Globus pallidus (tissue), 1 donor: ENCODE measurements at regions not wholly inside any gene's neighbourhood (a gene's known extent, or its start where the extent isn't known, plus 50 kb on each side); places are given as distances from the start of the nearest gene placed in this dataset.

Source experiments
- DNase-seq: peaks from one replicate; pipeline ENCODE4 v3.0.0-alpha.2; 2015; ENCODE audit warnings: low spot score

DNA sequence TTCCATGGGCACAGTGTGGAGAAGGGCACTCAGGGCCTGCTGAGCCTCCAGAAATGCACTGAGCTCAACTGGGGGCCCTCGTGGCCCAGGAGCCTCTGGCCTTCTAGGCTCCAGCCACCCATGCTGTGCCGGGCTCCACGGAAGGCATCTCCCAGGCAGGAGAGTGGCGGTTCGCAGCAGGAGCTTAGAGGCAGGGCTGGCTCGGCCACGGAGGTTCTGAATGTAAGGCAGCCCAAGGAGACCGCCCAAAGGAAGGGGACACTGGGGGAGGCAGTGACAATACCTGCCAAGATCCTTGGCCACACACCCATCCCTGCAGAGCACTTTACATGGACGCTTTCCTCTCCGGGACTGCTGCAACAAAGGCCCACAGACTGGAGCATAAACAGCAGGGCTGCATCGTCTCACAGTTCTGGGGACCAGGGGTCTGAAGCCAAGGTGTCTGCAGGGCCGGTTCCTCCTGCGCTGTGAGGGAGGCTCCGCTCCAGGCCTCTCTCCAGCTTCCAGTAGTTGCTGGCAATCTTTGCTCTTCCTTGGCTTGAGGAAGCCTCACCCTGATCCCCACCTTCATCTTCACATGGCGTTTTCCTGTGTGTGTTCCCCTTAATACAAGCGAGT is 128.2 kb upstream of the CDH4 start:
- DNase-seq: no peak

DNA sequence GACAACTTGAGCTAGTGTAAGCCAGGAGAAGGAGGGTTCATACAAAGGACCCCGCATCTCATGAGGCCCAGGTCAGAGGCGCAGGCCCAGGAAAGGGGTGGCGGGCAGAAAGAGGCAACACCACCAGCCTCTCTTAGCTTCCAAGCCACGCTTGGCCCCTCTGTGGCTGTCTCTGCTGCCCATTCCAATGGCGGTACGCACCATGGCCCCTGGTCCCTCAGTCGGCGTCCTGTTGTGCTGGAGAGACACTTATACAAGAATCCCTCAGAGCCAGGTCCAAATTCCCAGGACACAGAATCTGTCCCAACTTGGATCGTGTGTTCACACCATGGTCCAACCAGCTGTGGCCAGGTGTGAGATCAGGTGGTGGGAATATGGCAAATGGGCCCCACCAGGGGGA is 127.0 kb upstream of the CDH4 start:
- no peak for DNase-seq

DNA sequence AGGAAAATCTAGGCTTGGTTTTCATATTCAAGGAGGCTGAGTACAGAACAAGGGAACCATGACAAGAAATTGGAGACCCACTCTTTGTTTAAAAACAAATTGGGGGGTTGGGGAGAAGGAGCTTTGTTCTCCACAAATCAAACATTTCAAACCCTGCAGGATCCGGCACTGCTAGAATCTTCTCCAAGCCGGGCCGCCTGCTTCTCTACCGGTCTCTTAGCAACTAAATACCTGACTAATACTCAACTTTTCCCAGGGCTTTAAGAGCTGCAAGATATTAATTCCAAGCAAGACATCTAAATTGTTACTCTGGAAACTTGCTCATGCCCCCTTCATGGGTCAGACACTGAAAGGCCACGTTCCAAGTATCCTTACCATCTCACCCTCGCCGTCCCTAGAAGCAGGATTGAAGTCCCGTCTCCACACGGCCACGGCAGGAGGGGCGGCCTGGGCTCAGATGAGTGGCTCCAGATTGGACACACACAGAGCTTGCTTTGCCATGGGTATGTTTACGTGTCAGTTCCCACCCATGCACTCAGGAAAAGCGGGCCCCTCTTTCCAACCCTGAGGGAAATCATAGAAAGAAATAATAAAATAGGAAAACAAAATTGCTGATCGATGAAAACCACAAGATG is 126.4 kb upstream of the CDH4 start:
- no peak for DNase-seq

DNA sequence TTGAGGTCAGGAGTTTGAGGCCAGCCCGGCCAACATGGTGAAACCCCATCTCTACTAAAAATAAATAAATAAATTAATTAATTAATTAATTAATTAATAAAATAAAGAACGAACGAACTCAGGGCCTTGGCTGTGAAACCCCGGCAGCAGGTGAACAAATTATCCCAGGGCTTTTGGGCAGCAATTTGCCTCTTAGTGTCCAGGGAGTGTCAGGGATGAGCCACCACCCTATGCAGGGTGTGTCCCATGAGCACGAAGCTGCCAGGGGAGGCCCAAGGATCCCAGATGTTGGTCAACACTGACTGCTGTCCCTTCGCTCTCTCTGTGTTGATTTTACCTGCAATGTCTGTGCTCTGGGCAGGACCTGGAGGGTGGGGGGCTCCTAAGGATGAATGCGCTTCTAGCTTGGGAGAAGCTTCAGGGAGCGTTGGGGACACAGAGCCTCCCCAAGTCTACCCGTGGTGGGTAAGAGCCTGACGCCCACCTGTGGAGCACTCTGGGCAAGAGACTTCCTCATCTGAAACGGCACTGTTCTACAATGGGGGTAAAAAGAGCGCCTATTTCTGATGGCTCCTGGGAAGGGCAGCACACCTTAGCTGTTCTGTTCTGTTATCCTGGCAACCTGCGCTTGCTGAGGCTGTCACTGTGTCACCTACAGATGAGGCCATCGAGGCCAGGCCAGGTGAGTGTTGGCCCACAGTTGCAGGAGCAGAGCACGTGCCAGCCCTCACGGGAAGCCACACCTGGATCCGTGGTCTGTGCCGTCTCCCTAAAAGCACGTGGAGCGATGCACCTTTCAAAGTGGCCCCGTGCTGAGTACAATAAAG is 125.5 kb upstream of the CDH4 start:
- no peak for DNase-seq

DNA sequence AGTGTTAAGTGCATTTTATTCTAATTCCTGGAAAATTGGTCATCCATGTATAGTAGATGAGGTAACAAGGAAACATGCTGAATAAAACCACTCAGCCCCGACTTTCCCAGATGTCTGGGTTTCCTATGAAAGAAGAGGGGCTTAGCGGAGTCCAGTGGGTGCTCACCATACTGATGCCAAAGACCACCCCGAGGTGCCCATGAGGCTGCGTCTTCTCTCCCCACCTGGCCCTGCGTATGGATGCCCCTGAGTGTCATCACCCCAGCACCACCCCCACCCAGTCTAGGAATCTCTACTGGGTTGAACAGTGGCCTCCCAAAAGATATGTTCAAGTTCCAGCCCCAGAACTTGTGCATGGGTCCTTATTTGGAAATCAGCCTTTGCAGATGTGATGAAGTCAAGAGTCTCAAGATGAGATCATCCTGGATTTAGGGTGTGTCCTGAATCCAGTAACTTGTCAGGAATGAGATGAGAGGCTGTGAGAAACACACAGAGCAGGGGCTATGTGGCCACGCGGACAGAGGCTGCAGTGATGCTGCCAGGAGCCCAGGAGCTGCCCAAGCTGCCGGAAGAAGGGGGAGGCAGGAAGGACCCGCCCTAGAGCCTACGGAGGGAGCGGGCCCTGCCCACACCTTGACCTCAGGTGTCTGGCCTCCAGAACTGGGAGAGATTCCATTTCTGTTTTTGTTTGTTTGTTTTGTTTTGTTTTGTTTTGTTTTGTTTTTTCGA is 124.6 kb upstream of the CDH4 start:
- no peak for DNase-seq

DNA sequence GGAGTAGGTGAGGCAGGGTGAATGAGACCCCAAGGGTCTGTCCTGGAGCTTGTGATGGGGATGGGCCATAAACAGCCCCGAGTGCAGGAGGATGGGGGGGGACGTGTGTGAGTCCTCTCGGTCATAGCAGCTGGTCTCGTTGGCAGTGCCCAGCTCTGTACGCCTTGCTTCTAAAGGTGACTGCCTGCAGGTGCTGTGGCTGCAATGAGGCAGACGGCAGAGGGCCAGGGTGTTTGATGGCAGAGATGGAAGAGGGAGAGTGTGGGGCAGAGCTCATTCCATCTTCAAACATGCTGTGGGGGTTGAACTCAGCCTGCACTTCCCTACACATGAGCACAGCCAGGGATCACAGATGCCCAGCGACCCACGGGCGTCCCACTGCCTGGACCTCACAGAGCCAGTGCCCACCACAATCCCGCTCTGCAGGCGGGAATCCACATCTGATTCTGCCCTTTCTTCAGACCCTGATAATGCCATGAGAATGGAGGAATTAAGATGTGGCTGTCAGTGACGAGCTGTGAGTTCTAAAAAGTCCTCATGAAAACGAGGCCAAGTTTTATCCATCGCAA is 123.3 kb upstream of the CDH4 start:
- DNase-seq: no peak

DNA sequence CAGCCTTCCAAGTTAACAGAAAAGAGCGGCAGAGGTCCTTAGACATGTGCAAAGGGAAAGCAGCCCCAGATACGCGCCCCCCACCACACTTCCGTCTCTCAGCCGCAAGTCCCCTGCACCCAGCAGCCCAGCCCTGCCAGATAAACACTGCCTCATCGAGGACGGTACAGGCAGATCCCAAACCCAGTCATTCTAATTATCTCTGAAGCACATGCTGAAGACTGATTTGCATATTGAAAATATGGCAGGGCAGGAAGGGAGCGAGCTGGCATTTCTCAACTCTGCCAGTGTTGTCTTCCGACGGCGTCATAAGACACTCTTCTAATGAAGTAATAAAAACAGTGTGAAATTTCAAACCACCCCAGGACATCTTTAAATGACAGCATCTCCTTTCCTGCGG is 122.8 kb upstream of the CDH4 start:
- no peak for DNase-seq

DNA sequence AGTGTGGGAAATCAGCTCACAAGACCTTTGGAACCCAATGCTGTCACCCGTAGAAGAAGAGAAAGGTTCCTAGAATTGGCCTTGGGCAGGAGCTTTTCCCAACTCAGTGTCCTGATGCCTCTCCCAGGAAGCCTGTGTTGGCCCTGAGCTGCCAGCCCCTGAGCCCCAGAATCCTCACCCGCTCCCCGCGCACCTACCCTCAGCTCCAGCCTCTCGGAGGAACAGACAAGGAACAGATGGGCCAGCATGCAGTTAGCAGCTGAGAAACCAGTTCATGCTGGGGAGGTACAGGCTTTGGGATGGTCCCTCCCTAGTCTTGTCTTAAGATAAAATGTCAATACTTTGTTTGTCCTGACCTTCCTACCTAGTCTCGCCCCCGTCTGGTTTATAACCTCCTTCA is 121.9 kb upstream of the CDH4 start:
- DNase-seq: no peak

DNA sequence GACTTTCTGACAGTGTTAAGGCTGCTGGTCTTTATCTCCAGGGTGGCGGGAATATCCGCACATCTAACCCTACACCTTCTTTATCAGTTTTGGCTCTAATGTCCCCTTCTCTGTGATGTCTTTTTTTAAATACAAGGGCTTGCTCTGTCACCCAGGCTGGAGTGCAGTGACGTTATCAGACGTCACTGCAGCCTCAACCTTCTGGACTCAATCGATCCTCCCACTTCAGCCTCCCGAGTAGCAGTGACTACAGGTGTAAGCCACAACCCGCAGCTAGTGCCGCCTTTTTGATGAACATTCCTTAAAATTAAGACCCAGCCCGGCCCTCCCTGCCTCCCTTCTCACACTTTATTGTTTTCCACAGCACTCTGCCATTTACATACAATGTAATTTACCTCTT is 120.1 kb upstream of the CDH4 start:
- DNase-seq: no peak

DNA sequence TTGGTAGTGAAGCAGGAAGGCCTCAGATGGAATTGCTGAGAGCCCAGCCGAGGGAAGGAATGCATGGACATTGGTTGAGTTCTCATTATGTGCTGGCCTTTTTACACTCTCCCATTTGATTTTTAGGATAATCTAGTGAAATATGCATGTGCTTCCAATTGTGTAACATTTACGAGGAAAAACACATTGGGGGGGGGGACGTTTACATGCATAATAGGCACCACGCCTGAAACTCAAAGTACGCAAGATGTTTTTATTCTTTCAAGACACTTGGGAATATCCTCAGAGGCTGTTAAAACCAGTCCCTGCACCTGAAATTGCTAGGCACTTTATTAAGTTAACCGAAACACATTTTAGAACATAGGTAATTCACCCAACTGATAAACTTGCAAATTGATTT is 118.5 kb upstream of the CDH4 start:
- no peak for DNase-seq

DNA sequence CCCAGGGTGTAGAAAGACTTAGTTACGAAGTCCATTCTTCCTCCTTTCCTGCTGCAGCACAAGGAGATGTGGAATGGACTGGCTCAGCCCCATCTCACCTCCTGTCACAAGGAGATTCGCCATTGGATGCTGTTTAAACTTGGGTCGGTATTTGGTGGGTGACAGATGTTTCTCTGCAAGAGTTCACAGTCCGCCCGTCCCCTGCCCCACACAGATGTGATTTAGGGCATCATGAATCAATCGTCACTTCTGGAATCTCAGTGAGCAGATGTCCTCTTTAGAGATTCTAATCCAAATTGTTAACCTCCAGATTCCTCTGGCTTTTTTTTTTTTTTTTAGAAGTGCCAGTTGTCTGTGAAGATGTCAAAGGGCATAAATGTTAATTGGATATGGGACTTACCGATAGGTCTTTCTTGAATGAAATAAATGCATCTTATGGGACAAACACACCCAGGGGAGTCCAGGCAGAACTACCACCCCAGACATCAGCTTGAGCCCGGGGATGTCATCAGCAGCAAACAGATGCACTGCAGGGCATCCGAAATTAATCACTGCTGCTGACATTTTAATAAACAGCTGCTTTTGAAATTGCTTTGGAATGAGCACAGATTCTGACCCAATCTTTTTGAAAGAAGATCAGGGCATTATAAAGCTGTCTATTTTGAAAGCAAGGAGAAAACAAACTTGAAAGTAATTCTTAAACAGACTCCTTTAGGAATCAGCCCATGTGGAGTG is 117.6 kb upstream of the CDH4 start:
- DNase-seq: no peak

DNA sequence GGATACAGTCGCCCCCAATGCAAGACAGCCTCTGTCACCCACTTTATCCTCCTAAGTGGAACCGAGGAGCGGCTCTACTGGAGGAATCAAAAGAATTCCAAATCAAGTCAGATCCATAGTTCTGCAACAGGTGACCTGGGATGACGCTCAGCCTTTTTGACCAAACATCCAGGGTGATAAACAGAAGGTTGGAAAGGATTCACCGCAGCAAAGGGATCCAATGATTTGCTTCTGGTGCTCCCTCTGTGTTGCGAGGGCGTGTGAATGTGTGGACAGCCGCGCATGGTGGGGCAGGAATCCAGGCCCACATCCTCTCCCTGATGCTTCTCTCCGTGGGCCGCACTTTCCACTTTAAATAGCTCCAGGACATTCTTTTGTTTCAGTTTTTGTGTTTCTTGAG is 116.8 kb upstream of the CDH4 start:
- DNase-seq: no peak

DNA sequence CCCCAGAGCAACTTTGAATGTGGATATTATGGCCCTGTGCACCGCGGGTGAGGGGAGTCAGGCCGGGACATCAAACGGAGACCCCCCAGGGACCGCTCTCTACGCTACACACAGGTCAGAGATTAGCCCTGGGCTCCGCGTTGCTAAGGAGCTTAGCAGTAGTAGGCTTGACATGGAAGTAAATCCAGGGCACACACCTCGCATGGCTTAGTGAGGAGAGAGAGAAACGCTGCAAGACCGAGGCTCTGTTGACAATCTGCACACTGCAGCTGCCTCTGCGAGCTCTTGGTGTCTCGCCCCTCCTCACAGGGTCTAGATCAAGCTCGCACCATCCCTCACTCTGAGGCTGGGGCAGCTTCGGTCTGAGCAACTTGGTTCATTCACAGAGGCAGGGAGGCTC is 116.1 kb upstream of the CDH4 start:
- no peak for DNase-seq

DNA sequence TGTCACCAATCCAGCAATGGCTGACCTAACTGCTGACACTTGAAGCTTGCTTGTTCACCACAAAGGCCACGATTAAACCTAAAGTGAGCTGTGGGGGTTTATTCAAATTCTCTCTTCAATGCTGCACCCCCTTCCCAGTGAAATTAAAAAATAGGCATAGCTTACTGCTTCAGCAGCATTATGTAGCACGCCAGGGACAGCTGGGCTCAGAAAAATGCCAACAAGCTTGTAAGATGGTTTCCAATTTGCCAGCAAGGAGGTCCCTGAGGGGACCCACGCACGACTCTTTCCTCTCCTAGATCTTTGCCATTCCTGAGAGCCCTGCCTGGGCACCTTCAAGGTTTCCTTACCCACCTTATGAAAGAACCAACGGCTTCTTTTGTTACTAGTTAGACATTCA is 113.5 kb upstream of the CDH4 start:
- DNase-seq: no peak

DNA sequence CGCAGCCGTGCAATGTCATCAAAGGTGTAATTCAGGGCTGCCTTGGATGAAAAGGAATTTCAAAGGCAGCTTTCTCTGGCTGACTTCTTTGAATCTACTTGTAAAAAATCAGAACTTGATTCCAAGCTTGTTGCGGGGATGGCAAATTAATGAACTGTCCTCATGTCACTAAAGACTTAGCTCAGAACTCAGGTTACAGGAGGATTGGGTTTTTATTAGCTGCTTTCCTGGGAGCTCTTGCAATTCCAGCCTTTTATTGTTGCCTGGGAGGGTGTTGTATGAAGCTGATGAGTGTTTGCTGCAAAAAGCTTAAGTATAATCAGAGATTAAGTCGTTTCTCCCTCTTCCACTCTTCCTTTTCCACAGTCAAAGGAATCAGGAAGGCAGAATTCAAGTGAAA is 113.0 kb upstream of the CDH4 start:
- no peak for DNase-seq

DNA sequence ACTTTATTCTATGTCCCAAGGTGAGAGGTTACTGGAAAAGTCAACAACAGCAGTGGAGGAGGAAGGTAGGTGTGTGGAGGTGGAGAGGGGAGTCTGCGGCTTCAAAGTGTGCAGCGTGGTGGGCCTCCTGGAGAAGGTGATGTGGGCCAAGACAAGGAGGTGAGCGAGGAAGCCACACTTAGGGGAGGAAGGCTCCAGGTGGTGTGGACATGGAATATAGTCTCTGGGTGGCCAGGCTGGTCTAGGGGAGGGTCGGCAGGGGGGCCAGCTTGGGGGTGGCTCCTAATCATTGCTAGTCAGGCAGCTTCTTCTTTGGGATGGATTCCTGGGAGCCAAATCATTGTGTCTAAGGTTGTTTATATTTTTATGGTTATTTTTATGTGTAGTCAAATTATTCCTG is 111.5 kb upstream of the CDH4 start:
- DNase-seq: no peak

DNA sequence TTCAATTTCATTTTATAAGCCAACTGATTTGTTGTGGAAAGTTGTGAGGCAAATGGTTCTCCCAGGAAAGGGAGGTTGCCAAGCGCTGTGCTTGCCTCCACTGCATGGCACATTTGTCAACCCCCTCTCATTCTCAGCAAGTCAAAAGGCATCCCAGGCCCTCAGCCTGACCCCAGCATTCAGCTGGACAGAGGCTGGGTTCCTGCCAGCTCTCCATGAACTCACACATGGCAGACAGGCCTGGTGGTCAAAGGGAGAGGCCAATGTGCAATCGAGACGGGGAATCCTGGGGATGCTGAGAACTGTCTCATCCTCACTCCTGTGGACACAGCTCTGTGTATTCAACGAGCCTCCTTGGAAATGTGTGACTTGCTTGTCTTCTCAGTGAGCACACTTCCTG is 106.0 kb upstream of the CDH4 start:
- no peak for DNase-seq

DNA sequence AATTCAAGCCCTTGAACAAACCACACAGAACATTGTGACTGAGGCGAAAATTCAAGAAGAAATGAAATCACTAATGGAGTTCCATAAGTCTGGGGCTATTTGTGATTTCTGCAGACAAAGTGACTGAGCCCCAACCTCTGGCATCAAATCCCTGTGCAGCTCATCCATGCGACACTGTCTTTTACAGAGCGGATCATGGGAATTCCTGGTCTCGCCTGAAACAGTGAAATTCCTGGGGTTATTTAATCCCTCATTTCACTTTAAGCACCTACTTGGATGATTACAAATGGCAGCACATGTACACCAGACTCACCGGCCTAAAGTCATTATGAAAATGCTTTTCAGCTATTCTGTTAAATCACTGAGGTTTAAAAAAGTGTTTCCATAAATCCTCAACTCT is 102.4 kb upstream of the CDH4 start:
- DNase-seq: no peak

DNA sequence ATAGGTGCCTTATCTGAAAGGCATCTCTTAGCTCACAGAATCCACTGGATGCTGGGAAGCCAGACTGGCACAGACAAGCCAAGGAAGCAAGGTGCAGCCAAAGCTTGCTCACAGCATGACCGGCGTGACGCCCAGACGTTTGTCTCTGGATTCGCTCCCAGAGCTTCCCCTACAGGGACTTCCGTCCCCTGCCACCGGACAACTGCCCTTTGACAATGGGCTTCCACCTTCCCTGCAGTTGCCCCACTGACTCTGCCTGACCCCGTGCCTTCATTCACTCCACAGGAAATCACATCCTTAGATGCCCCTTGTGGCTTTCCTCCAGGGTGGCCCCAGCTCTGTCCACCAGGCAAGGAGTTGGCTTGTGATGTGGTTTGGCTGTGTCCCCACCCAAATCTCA is 94.8 kb upstream of the CDH4 start:
- no peak for DNase-seq

DNA sequence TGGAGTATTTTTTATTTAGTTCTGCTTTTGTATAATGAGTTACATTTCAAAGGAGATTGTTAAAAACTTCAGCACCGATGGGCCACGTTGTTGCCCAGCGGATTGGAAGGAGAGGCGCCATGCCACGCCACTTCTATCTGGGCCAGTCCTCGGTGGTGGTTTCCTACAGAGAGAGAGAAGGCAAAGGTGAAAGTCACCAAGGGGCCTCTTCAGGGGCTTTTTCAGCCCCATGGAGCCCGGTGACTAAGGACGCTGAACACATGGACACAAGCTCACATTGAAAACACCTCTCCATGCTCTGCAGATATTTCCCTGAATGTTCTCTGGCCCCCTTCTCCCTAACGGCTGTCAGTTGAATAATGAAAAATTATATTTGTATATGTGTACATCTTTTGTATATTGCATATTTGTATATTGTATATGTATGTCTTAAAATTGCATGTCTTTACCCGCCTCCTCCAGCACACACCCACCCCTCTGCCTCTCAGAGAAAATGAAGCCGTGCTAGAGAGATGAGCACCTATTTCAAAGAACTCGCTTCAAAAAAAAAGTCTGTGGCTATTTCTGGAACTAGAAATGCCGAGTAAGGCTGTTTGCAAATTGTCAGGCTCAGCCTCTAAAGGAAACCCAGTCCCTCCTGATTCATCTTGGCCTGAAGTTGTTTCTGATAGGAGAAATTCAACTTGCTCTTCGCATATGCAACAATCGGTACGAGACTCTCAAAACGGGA is 91.9 kb upstream of the CDH4 start:
- no peak for DNase-seq

DNA sequence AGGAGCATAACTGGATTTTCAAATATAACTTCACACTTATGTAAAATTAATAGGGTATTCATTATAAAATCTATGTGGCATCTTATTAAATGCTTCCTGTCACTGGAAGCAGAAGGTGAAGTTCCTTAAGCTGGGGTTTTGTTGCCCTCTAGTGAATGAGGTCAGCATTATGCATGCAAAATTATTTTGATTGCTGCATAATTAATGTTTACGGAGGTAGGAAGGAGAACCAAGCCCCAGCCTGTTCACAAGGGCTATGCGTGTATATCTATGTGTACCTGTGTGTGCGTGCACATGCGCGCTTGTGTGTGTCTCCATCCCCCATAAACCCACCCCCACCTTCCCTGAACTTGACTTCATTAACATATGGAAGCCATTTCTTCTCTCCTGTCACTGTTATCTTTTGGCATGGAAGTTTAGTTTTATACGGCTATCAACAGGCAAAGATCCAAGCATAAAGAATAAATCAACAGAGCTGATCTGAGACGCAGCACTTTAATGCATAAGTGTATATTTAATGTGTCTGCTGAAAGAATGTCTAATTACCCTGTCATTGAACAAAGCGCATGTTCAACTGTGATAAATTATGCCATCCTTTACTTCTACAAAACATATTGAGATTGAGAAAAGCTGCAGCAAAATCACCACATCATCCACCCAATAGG is 90.2 kb upstream of the CDH4 start:
- DNase-seq: no peak
